ENCODE measurements at regions not wholly inside any gene's neighbourhood (a gene's known extent, or its start where the extent isn't known, plus 50 kb on each side); places are given as distances from the start of the nearest gene placed in this dataset.
A peak's percentile ranks its signal among the peaks of the same experiment; 100 is the strongest.

GRCh38 chr12:114913871-114914801, 230.2 kb upstream of the TBX3 start:
- H3K27ac Mint-ChIP-seq, result peak overlapping the region in 2 of 3 experiments; percentile 36 to 73
- no peak overlapping the region for H3K4me3 Mint-ChIP-seq
- H3K9me3 Mint-ChIP-seq, result no peaks in the 10 kb centered on the region
- H3K36me3 Mint-ChIP-seq (ENCODE audit: low read depth), result peaks cover 5% of the 10 kb centered on the region
- peaks cover 7% of the 10 kb centered on the region for H3K27me3 Mint-ChIP-seq (ENCODE audit: low read depth)
- no peak for TF ChIP-seq CTCF (IDR thresholded peaks at IDR 0.05; ENCODE audit: unreplicated experiment in 3 of 3)
- H3K4me1 Mint-ChIP-seq, result peaks cover 12% of the 10 kb centered on the region

GRCh38 chr12:114912811-114913210, 228.8 kb upstream of the TBX3 start:
- H3K4me3 Mint-ChIP-seq, result no peak overlapping the region
- H3K27me3 Mint-ChIP-seq (ENCODE audit: low read depth), result peaks cover 7% of the 10 kb centered on the region
- no peak for TF ChIP-seq CTCF (IDR thresholded peaks at IDR 0.05; ENCODE audit: unreplicated experiment in 3 of 3)
- H3K36me3 Mint-ChIP-seq (ENCODE audit: low read depth), result peaks cover 1% of the 10 kb centered on the region
- H3K27ac Mint-ChIP-seq, result no peak overlapping the region
- H3K9me3 Mint-ChIP-seq, result no peaks in the 10 kb centered on the region
- H3K4me1 Mint-ChIP-seq, result peaks cover 12% of the 10 kb centered on the region

- Mint-ChIP-seq H3K27ac (no peak overlapping the region), H3K27me3 (ENCODE audit: low read depth) (peaks cover 7% of the 10 kb centered on the region), H3K9me3 (no peaks in the 10 kb centered on the region), H3K36me3 (ENCODE audit: low read depth) (no peaks in the 10 kb centered on the region), H3K4me3 (no peak overlapping the region), H3K4me1 (peaks cover under 1% of the 10 kb centered on the region)
- no peak for TF ChIP-seq CTCF (IDR thresholded peaks at IDR 0.05; ENCODE audit: unreplicated experiment in 3 of 3)
Observed at GRCh38 chr12:114911196-114911595, 227.2 kb upstream of the TBX3 start.

- H3K4me1 Mint-ChIP-seq, result no peaks in the 10 kb centered on the region
- no peaks in the 10 kb centered on the region for H3K27me3 Mint-ChIP-seq (ENCODE audit: low read depth)
- H3K36me3 Mint-ChIP-seq (ENCODE audit: low read depth), result no peaks in the 10 kb centered on the region
- H3K9me3 Mint-ChIP-seq, result no peaks in the 10 kb centered on the region
- no peak overlapping the region for H3K27ac Mint-ChIP-seq
- TF ChIP-seq CTCF (IDR thresholded peaks at IDR 0.05; ENCODE audit: unreplicated experiment in 3 of 3), result no peak
- no peak overlapping the region for H3K4me3 Mint-ChIP-seq
Observed at GRCh38 chr12:114904254-114905003, 220.5 kb upstream of the TBX3 start.

GRCh38 chr12:114903083-114903691, 219.2 kb upstream of the TBX3 start:
- Mint-ChIP-seq H3K4me3 (no peak overlapping the region), H3K9me3 (no peaks in the 10 kb centered on the region), H3K27me3 (ENCODE audit: low read depth) (no peaks in the 10 kb centered on the region), H3K36me3 (ENCODE audit: low read depth) (no peaks in the 10 kb centered on the region), H3K27ac (no peak overlapping the region), H3K4me1 (peaks cover 5% of the 10 kb centered on the region)
- no peak for TF ChIP-seq CTCF (IDR thresholded peaks at IDR 0.05; ENCODE audit: unreplicated experiment in 3 of 3)
